ENCODE measurements at regions not wholly inside any gene's neighbourhood (a gene's known extent, or its start where the extent isn't known, plus 50 kb on each side); places are given as distances from the start of the nearest gene placed in this dataset.

DNA sequence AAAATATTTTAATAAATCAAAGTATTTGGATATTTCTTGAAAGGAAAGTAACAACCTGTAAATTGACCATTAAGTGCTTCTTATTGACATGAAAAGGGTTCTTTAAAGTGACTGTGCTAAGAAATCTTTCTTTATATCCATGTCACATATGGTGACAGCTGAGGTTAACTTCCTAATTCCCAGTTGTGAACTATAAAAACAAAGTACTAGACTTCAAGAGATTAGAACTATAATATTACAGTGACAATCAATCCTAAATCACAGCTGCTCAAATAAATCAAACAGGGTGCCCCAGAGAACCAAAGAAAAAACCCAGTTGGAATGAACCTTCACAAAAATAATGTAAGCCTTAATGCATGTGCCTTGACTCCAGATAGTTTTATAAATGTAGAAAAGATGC is 332.6 kb upstream of the PDE4D start:
- TF ChIP-seq, protein P1, sequence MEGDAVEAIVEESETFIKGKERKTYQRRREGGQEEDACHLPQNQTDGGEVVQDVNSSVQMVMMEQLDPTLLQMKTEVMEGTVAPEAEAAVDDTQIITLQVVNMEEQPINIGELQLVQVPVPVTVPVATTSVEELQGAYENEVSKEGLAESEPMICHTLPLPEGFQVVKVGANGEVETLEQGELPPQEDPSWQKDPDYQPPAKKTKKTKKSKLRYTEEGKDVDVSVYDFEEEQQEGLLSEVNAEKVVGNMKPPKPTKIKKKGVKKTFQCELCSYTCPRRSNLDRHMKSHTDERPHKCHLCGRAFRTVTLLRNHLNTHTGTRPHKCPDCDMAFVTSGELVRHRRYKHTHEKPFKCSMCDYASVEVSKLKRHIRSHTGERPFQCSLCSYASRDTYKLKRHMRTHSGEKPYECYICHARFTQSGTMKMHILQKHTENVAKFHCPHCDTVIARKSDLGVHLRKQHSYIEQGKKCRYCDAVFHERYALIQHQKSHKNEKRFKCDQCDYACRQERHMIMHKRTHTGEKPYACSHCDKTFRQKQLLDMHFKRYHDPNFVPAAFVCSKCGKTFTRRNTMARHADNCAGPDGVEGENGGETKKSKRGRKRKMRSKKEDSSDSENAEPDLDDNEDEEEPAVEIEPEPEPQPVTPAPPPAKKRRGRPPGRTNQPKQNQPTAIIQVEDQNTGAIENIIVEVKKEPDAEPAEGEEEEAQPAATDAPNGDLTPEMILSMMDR (conservative IDR thresholded peaks at IDR 0.05) = no peak
- TF ChIP-seq EZH2 (IDR thresholded peaks at IDR 0.05; ENCODE audit: low read depth) = no peak
